Liver (tissue), 8 donors: ENCODE measurements at regions not wholly inside any gene's neighbourhood (a gene's known extent, or its start where the extent isn't known, plus 50 kb on each side); places are given as distances from the start of the nearest gene placed in this dataset.

Source experiments
- DNase-seq: peaks from one replicate; pipeline ENCODE4 v3.0.0-alpha.2; 2017; ENCODE audit warnings: low spot score
- H3K27ac ChIP-seq, 2 donors: one replicate each; pipeline ENCODE4 v1.7.0; 2013; ENCODE audit warnings: inconsistent platforms in 2 of 2, low read length in 2 of 2, control low read depth in 1 of 2, low read depth in 1 of 2, mild to moderate bottlenecking in 1 of 2
- H3K27me3 ChIP-seq, 4 donors: one replicate each; pipeline versions ENCODE4 v1.6.1 to v1.7.0; 2013; ENCODE audit warnings: low read length in 3 of 4, inconsistent platforms in 1 of 4, mild to moderate bottlenecking in 1 of 4, moderate library complexity in 1 of 4; ENCODE audit not compliant: control insufficient read depth in 4 of 4, insufficient read depth in 4 of 4
- H3K36me3 ChIP-seq, 4 donors: one replicate each; pipeline versions ENCODE4 v1.6.1 to v1.7.0; 2013; ENCODE audit warnings: low read length in 3 of 4, mild to moderate bottlenecking in 3 of 4, low read depth in 1 of 4, moderate library complexity in 1 of 4; ENCODE audit not compliant: control insufficient read depth in 4 of 4, insufficient read depth in 3 of 4
- H3K4me1 ChIP-seq, 4 donors: one replicate each; pipeline versions ENCODE4 v1.6.1 to v1.7.0; 2013; ENCODE audit warnings: low read length in 3 of 4, mild to moderate bottlenecking in 3 of 4, moderate library complexity in 1 of 4; ENCODE audit not compliant: control insufficient read depth in 4 of 4, insufficient read depth in 4 of 4
- H3K4me3 ChIP-seq, 3 donors: one replicate each; pipeline versions ENCODE4 v1.6.1 to v1.7.0; 2013; ENCODE audit warnings: low read length in 3 of 3, control low read depth in 1 of 3, low read depth in 1 of 3, mild to moderate bottlenecking in 1 of 3
- H3K9ac ChIP-seq, 2 donors: one replicate each; pipeline ENCODE4 v1.7.0; 2013; ENCODE audit warnings: low read length in 2 of 2, mild to moderate bottlenecking in 2 of 2, moderate library complexity in 2 of 2, control low read depth in 1 of 2, low read depth in 1 of 2
- H3K9me3 ChIP-seq, 4 donors: one replicate each; pipeline versions ENCODE4 v1.6.1 to v1.7.0; 2013; ENCODE audit warnings: low read length in 3 of 4; ENCODE audit not compliant: control insufficient read depth in 4 of 4
- HNF4A ChIP-seq, 2 donors: conservative IDR thresholded peaks; 2 replicates each; pipeline ENCODE4 v1.6.1; 2016; ENCODE audit warnings: antibody characterized with exemption in 2 of 2, mild to moderate bottlenecking in 2 of 2
- JUND ChIP-seq, 2 donors: IDR thresholded peaks; 2 replicates each; pipeline ENCODE4 v1.6.1; 2016; ENCODE audit warnings: antibody characterized with exemption in 2 of 2
- NR2F2 ChIP-seq: IDR thresholded peaks from 2 replicates; pipeline ENCODE4 v1.6.1; 2016; ENCODE audit warnings: antibody characterized with exemption
- RAD21 ChIP-seq, 2 donors: IDR thresholded peaks; 2 replicates each; pipeline ENCODE4 v1.6.1; 2016; ENCODE audit warnings: antibody characterized with exemption in 2 of 2, mild to moderate bottlenecking in 2 of 2
- SP1 ChIP-seq: IDR thresholded peaks from 2 replicates; pipeline ENCODE4 v1.6.1; 2018; ENCODE audit warnings: antibody characterized with exemption, mild to moderate bottlenecking
- TAF1 ChIP-seq: conservative IDR thresholded peaks from 2 replicates; pipeline ENCODE4 v1.6.1; 2016; ENCODE audit warnings: antibody characterized with exemption, mild to moderate bottlenecking
- YY1 ChIP-seq: IDR thresholded peaks from 2 replicates; pipeline ENCODE4 v1.6.1; 2016; ENCODE audit warnings: antibody characterized with exemption, mild to moderate bottlenecking
- WGBS: extraction: QIAGEN DNeasy Blood & Tissue Kit; methylation state at CpG from one replicate; pipeline ENCODE4 v1.1.7; 2013; 5-methylcytosine and 5-hydroxymethylcytosine counted together
- TF ChIP-seq, protein P1 (sequence below): fragments of 150-350 bp; IDR thresholded peaks from 2 replicates; pipeline ENCODE4 v1.5.1; 2017; ENCODE audit warnings: improper control_type of control experiment, low read depth, low read length; ENCODE audit not compliant: missing input control
- TF ChIP-seq, protein P2 (sequence below): IDR thresholded peaks from 2 replicates; pipeline ENCODE4 v1.6.1; 2016; ENCODE audit warnings: antibody characterized with exemption
- donor health status: healthy.
- donor health status: healthy.
- donor health status: healthy.
- donor health status: healthy.
- donor health status: healthy.

DNA sequence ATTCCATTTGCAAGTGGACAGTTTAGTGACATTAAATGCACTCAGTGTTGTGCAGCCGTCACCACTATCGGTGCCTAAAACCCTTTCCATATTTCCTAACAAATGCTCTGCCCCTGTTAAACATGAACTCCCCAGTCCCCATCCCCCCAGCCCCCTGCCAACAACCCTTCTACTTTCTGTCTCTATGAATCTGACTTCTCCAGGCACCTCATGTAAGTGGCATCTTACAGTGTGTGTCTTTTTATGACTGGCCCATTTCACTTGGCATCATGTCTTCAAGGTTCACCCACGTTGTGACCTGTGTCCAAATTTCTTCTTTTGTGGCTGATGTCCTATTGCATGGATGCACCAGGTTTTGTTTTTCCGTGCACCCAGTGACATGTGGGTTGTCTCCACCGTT, 140.9 kb upstream of the GPC1 start:
- H3K4me1 ChIP-seq: no peaks in the 10 kb centered on the region
- H3K9me3 ChIP-seq: no peaks in the 10 kb centered on the region
- no peak overlapping the region for H3K4me3 ChIP-seq
- no peaks in the 10 kb centered on the region for H3K27me3 ChIP-seq
- TF ChIP-seq RAD21 (IDR thresholded peaks at IDR 0.05) (no peak), SP1 (no peak), YY1 (no peak), NR2F2 (no peak), TAF1 (no peak)
- TF ChIP-seq, protein P1, sequence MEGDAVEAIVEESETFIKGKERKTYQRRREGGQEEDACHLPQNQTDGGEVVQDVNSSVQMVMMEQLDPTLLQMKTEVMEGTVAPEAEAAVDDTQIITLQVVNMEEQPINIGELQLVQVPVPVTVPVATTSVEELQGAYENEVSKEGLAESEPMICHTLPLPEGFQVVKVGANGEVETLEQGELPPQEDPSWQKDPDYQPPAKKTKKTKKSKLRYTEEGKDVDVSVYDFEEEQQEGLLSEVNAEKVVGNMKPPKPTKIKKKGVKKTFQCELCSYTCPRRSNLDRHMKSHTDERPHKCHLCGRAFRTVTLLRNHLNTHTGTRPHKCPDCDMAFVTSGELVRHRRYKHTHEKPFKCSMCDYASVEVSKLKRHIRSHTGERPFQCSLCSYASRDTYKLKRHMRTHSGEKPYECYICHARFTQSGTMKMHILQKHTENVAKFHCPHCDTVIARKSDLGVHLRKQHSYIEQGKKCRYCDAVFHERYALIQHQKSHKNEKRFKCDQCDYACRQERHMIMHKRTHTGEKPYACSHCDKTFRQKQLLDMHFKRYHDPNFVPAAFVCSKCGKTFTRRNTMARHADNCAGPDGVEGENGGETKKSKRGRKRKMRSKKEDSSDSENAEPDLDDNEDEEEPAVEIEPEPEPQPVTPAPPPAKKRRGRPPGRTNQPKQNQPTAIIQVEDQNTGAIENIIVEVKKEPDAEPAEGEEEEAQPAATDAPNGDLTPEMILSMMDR: no peak
- TF ChIP-seq, protein P2, sequence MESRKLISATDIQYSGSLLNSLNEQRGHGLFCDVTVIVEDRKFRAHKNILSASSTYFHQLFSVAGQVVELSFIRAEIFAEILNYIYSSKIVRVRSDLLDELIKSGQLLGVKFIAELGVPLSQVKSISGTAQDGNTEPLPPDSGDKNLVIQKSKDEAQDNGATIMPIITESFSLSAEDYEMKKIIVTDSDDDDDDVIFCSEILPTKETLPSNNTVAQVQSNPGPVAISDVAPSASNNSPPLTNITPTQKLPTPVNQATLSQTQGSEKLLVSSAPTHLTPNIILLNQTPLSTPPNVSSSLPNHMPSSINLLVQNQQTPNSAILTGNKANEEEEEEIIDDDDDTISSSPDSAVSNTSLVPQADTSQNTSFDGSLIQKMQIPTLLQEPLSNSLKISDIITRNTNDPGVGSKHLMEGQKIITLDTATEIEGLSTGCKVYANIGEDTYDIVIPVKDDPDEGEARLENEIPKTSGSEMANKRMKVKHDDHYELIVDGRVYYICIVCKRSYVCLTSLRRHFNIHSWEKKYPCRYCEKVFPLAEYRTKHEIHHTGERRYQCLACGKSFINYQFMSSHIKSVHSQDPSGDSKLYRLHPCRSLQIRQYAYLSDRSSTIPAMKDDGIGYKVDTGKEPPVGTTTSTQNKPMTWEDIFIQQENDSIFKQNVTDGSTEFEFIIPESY: no peak
- DNase-seq: no peak
- WGBS: 77% methylated on average over 5 of the region's 5 CpGs
- H3K27ac ChIP-seq: no peak overlapping the region
- no peaks in the 10 kb centered on the region for H3K36me3 ChIP-seq
- no peak overlapping the region for H3K9ac ChIP-seq

DNA sequence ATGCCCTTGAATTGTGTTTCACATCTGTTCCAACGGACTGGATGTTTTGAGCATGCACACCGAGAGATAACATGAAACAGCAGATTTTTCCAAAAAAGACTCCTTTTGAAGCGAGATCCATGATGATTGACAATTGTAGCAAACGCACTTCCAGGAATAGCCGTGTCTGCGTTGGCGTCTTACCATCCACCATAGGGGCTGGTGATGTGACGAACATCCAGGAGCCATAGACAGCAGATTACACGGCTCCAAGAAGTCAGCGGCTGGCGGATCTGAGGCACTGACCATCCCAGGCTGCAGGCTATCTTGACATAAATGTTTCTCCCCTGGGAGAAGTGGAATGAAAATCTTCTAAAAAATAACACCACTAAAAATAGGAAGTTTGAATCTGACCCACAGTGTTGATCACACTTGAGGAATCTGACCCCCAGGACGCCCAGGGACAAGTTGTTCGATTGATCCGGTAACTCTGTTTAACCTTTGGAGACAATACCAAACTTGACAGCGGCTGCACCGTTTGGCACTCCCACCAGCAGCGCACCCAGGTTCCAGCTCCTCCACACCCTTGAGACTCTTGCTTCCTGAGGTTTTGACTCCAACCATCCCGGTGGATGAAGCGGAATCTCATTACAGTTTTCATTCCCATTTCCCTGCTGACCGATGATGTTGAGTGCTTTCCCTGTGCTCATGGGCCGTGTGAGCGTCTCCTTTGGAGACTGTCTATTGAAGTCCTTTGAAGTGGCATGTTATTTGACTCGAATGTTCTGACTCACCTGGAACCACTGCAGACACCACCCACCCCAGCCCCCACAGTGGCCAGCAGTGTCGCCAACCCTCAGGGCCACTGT, 140.0 kb upstream of the GPC1 start:
- H3K4me3 ChIP-seq: no peak overlapping the region
- no peak overlapping the region for H3K9ac ChIP-seq
- H3K9me3 ChIP-seq: no peaks in the 10 kb centered on the region
- DNase-seq: no peak
- H3K4me1 ChIP-seq: no peaks in the 10 kb centered on the region
- H3K27ac ChIP-seq: no peak overlapping the region
- no peaks in the 10 kb centered on the region for H3K36me3 ChIP-seq
- WGBS: 78% methylated on average over 24 of the region's 24 CpGs
- TF ChIP-seq YY1: no peak
- no peaks in the 10 kb centered on the region for H3K27me3 ChIP-seq

DNA sequence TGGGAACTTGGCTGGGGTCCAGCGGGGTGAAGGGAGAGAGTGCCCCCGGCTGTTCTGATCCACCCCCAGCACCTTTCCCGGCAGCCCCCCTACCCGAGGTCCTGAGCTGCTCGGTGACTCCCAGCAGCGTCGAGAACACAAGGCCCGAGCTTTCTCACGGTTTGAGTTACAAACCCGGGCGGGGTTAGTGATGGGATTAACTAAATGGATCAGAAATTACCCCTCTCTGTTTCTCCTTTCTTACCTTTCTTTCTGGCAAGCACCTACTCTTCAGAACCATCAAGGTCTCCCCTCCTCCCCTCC, 139.4 kb upstream of the GPC1 start:
- Histone ChIP-seq H3K4me3 (no peak overlapping the region), H3K27me3 (no peaks in the 10 kb centered on the region), H3K9ac (no peak overlapping the region), H3K9me3 (no peaks in the 10 kb centered on the region), H3K4me1 (no peaks in the 10 kb centered on the region), H3K27ac (no peak overlapping the region), H3K36me3 (no peaks in the 10 kb centered on the region)
- WGBS: 78% methylated on average over 11 of the region's 11 CpGs
- DNase-seq: no peak
- TF ChIP-seq, protein P1: no peak
- TF ChIP-seq HNF4A (conservative IDR thresholded peaks at IDR 0.05) (no peak), TAF1 (no peak), JUND (IDR thresholded peaks at IDR 0.05) (no peak)
- TF ChIP-seq, protein P2: no peak
